ENCODE measurements at regions not wholly inside any gene's neighbourhood (a gene's known extent, or its start where the extent isn't known, plus 50 kb on each side); places are given as distances from the start of the nearest gene placed in this dataset.

- H3K9me3 ChIP-seq (ENCODE audit: control extremely low read depth in 1 of 3, control insufficient read depth in 2 of 3, insufficient read depth in 1 of 3, low read length in 2 of 3): peaks cover 0 to 3% (median 0%) of the 10 kb centered on the region in 3 donors
- H3K9ac ChIP-seq (ENCODE audit: low read length): no peak overlapping the region
- H3K79me2 ChIP-seq (ENCODE audit: control insufficient read depth, insufficient read depth, low read length): no peaks in the 10 kb centered on the region
- no peak overlapping the region for H2AFZ ChIP-seq (ENCODE audit: insufficient read depth, low read depth, low read length, poor library complexity, severe bottlenecking)
- ChIA-PET POLR2A (no interaction called here), CTCF (no interaction called here)
- H3K4me3 Mint-ChIP-seq: no peak overlapping the region
- no peak for DNase-seq
- no peaks in the 10 kb centered on the region for H3K4me1 ChIP-seq (ENCODE audit: control insufficient read depth in 2 of 2, insufficient read depth in 2 of 2, low read length in 2 of 2)
- no peaks in the 10 kb centered on the region for H3K4me1 Mint-ChIP-seq
- no peak overlapping the region for H3K4me2 ChIP-seq (replicated peaks; ENCODE audit: low read depth, low read length, poor library complexity, severe bottlenecking)
- no peak overlapping the region for H3K27ac ChIP-seq (ENCODE audit: low read length in 2 of 2)
- no peaks in the 10 kb centered on the region for H4K20me1 ChIP-seq (ENCODE audit: control insufficient read depth, insufficient read depth, low read length, poor library complexity, severe bottlenecking)
- H3K27me3 ChIP-seq (replicated peaks in 1 of 4; ENCODE audit: control extremely low read depth in 1 of 4, control insufficient read depth in 3 of 4, insufficient read depth in 4 of 4, low read length in 3 of 4): no peaks in the 10 kb centered on the region
- ATAC-seq (ENCODE audit: low read depth): no peak
- WGBS (ENCODE audit: insufficient coverage): 100% methylated on average over 3 of the region's 6 CpGs
- no peaks in the 10 kb centered on the region for H3K27me3 Mint-ChIP-seq
- TF ChIP-seq EZH2 (IDR thresholded peaks at IDR 0.05; ENCODE audit: borderline replicate concordance, insufficient read depth, low read depth, low read length, poor library complexity, severe bottlenecking): no peak
- no peak for TF ChIP-seq CTCF (IDR thresholded peaks at IDR 0.05)
- no peak overlapping the region for H3K4me3 ChIP-seq (ENCODE audit: control extremely low read depth in 1 of 5, extremely low read depth in 1 of 5, insufficient read depth in 1 of 5, low read depth in 2 of 5, low read length in 4 of 5)
- H3K36me3 ChIP-seq (replicated peaks in 1 of 2; ENCODE audit: control extremely low read depth in 1 of 2, control insufficient read depth in 1 of 2, extremely low read depth in 1 of 2, insufficient read depth in 2 of 2, low read length in 1 of 2): no peaks in the 10 kb centered on the region
- H3K9me3 Mint-ChIP-seq (ENCODE audit: insufficient read depth): peaks cover 6% of the 10 kb centered on the region
- no peak overlapping the region for H3K27ac Mint-ChIP-seq
- intact Hi-C loops (cut with micrococcal nuclease): no loop called here
These were observed 98.0 kb upstream of the IRX2 start for GRCh38 chr5:2849429-2849828.

- Mint-ChIP-seq H3K27me3 (no peaks in the 10 kb centered on the region), H3K9me3 (ENCODE audit: insufficient read depth) (peaks cover 8% of the 10 kb centered on the region), H3K4me1 (no peaks in the 10 kb centered on the region), H3K27ac (no peak overlapping the region), H3K4me3 (no peak overlapping the region)
- H3K9me3 ChIP-seq (ENCODE audit: control extremely low read depth in 1 of 3, control insufficient read depth in 2 of 3, insufficient read depth in 1 of 3, low read length in 2 of 3): peaks cover 0 to 3% (median 0%) of the 10 kb centered on the region in 3 donors
- ATAC-seq (ENCODE audit: low read depth): no peak
- ChIA-PET CTCF (no interaction called here), POLR2A (no interaction called here)
- no peak for DNase-seq
- no peaks in the 10 kb centered on the region for H4K20me1 ChIP-seq (ENCODE audit: control insufficient read depth, insufficient read depth, low read length, poor library complexity, severe bottlenecking)
- no peaks in the 10 kb centered on the region for H3K36me3 ChIP-seq (replicated peaks in 1 of 2; ENCODE audit: control extremely low read depth in 1 of 2, control insufficient read depth in 1 of 2, extremely low read depth in 1 of 2, insufficient read depth in 2 of 2, low read length in 1 of 2)
- H2AFZ ChIP-seq (ENCODE audit: insufficient read depth, low read depth, low read length, poor library complexity, severe bottlenecking): no peak overlapping the region
- no peak overlapping the region for H3K4me2 ChIP-seq (replicated peaks; ENCODE audit: low read depth, low read length, poor library complexity, severe bottlenecking)
- no peaks in the 10 kb centered on the region for H3K27me3 ChIP-seq (replicated peaks in 1 of 4; ENCODE audit: control extremely low read depth in 1 of 4, control insufficient read depth in 3 of 4, insufficient read depth in 4 of 4, low read length in 3 of 4)
- H3K4me1 ChIP-seq (ENCODE audit: control insufficient read depth in 2 of 2, insufficient read depth in 2 of 2, low read length in 2 of 2): no peaks in the 10 kb centered on the region
- H3K27ac ChIP-seq (ENCODE audit: low read length in 2 of 2): no peak overlapping the region
- intact Hi-C loops (cut with micrococcal nuclease): no loop called here
- H3K4me3 ChIP-seq (ENCODE audit: control extremely low read depth in 1 of 5, extremely low read depth in 1 of 5, insufficient read depth in 1 of 5, low read depth in 2 of 5, low read length in 4 of 5): no peak overlapping the region
- H3K79me2 ChIP-seq (ENCODE audit: control insufficient read depth, insufficient read depth, low read length): no peaks in the 10 kb centered on the region
- H3K9ac ChIP-seq (ENCODE audit: low read length): no peak overlapping the region
- no peak for TF ChIP-seq EZH2 (IDR thresholded peaks at IDR 0.05; ENCODE audit: borderline replicate concordance, insufficient read depth, low read depth, low read length, poor library complexity, severe bottlenecking)
- no peak for TF ChIP-seq CTCF (IDR thresholded peaks at IDR 0.05)
- 86% methylated on average over 10 of the region's 11 CpGs for WGBS (ENCODE audit: insufficient coverage)
These were observed 97.1 kb upstream of the IRX2 start for GRCh38 chr5:2848619-2849018.
